ENCODE measurements at regions not wholly inside any gene's neighbourhood (a gene's known extent, or its start where the extent isn't known, plus 50 kb on each side); places are given as distances from the start of the nearest gene placed in this dataset.

GRCh38 chr1:61520401-61520800, 204.5 kb downstream of the TM2D1 start:
- no peak for FAIRE-seq

GRCh38 chr1:61519631-61520030, 205.3 kb downstream of the TM2D1 start:
- no peak for FAIRE-seq

- FAIRE-seq: peak; percentile 21
These were observed 206.1 kb downstream of the TM2D1 start for GRCh38 chr1:61518670-61519400.

- FAIRE-seq: no peak
These were observed 207.6 kb downstream of the TM2D1 start for GRCh38 chr1:61517345-61517744.

- no peak for FAIRE-seq
These were observed 209.8 kb downstream of the TM2D1 start for GRCh38 chr1:61515096-61515495.

All from colon (tissue), 2 donors.